ENCODE measurements at regions not wholly inside any gene's neighbourhood (a gene's known extent, or its start where the extent isn't known, plus 50 kb on each side); places are given as distances from the start of the nearest gene placed in this dataset.
"Not testable (repeated sequence)": the region's sequence is repeated elsewhere in the genome, so short reads cannot be mapped to it uniquely, and the experiment has no call there.

- DNase-seq (ENCODE audit: low read depth): no peak
Observed at GRCh38 chr7:113783403-113783802, 135.4 kb downstream of the PPP1R3A start.

GRCh38 chr7:113775804-113776203, 143.0 kb downstream of the PPP1R3A start:
- DNase-seq (ENCODE audit: low read depth): no peak

- DNase-seq (ENCODE audit: low read depth): peak; percentile 2
Observed at GRCh38 chr7:113775401-113775800, 143.4 kb downstream of the PPP1R3A start.

DNA sequence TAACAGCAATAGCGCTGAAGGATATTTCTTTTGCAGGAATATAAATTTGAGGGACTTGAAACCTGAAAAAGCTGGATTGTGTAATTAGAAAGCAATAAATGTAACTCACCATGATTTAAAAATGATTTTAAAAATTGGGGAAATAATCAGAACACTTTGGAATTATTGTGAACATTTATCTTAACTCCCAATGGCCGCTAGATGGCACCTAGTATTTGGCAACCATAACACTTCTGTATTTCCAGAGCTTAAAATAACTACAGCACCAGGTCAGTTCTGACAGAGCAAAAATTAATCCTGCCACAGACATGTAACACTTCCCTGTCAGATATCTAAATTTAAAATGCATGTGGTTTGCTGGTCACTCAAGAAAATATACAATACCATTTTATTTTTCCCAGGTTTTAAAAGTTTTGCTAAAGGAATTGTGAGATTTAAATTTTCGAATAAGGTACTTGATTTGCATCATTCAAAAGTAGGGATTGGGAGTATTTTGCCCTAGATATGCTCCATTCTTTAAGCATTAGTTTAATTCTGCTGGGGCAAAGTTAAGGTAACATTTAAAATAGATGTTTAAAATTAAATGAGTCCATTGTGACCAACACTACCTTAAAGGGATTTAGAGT, 144.5 kb downstream of the PPP1R3A start:
- DNase-seq (ENCODE audit: low read depth): peak; percentile 49

DNA sequence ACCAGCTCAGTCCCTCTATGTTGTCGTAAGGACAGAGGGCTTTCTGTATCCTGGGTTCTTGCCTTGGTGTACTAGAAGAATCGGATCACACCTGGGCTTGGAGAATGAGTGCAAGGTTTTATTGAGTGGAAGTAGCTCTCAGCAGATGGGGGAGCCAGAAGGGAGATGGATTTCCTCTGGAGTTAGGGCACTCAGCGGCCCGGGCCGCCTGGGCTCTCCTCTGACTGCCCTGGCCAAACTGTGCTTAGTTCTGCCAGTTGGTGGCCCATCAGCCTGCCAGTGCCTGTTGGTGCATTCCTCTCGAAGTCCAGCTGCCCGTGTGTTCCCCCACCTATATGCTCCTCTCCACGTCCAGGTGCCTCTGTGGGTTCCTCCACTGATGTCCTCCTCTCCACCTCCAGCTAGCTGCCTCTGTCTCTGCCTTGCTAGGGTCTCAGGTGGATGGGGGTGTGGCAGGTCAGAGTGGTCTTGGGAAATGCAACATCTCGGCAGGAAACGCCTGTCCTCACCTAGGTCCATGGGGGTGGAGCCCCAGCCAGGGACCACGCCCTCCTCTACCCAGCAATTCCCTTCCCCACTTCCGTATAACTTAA, 148.6 kb downstream of the PPP1R3A start:
- DNase-seq (ENCODE audit: low read depth): no peak

GRCh38 chr7:113768387-113768786, 150.4 kb downstream of the PPP1R3A start:
- no peak for DNase-seq (ENCODE audit: low read depth)

DNA sequence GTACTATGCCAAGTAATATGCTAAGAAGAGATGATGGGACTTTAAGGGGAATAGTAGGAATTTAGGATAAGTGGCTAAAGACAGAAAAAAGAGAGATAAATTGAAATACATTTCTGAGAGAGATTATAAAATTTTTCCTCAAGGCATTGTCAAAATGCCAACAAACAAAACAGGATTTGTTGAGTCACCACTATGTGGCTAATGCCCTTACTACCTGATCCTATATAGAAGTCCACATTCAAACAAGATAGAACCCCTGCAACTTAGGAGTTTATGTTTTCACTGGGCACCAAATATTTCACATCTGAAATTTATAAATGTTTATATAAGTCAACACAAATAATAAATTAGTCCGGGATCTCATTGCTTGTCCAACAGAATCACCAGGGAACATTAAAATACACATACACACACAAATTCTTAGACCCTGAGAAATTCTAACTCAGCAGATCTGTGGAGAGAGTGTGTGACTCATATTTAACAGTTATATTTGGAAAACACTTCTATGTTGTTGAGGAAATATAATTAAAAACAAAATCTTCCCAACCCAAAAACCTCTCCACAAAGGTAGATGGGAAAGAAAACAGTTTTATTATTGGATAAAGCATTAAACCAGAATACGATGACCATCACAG, 154.3 kb downstream of the PPP1R3A start:
- DNase-seq (ENCODE audit: low read depth): no peak

DNA sequence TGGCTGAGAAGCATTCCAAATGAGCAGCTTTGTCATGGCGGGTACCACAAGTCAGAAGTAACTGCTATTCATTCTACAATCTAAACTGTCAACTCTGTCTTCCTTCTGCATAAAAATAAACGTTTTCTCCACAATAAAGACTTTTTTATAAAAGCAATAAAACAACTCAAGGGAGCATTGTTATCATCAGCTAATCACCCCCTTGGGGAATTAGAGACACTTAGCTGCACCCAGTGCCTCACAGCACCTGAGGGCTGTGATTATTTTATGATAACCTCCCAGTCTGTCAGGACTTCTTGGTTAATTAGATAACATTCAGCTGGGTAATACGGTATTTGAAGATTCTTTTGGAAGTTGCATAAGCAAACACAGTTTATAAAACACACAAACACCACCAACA, 155.6 kb downstream of the PPP1R3A start:
- no peak for DNase-seq (ENCODE audit: low read depth)

DNA sequence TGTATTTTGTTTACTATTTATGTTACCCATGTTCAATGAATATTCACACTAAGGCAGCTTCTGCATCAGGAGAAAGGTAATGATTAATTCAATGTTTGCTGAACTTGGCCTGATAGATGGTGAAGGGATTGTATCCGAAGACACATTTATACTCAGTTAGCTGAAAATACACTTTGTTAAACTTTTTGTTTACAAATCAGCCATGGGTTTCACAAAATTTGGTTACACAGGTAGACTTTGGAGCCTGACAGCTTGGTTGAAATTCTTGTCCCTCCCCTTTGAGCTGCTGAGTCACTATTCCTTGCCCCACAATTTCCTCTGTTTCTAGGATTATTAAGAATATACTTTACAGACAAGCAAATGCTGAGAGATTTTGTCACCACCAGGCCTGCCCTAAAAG, 162.6 kb downstream of the PPP1R3A start:
- no peak for DNase-seq (ENCODE audit: low read depth)

GRCh38 chr7:113752689-113753088, 166.1 kb downstream of the PPP1R3A start:
- no peak for DNase-seq (ENCODE audit: low read depth)

- no peak for DNase-seq (ENCODE audit: low read depth)
Observed at GRCh38 chr7:113752289-113752688, 166.5 kb downstream of the PPP1R3A start.

- DNase-seq (ENCODE audit: low read depth): no peak
Observed at GRCh38 chr7:113751547-113751946, 167.3 kb downstream of the PPP1R3A start.

GRCh38 chr7:113748385-113748784, 170.4 kb downstream of the PPP1R3A start:
- DNase-seq (ENCODE audit: low read depth): not testable (repeated sequence)

DNA sequence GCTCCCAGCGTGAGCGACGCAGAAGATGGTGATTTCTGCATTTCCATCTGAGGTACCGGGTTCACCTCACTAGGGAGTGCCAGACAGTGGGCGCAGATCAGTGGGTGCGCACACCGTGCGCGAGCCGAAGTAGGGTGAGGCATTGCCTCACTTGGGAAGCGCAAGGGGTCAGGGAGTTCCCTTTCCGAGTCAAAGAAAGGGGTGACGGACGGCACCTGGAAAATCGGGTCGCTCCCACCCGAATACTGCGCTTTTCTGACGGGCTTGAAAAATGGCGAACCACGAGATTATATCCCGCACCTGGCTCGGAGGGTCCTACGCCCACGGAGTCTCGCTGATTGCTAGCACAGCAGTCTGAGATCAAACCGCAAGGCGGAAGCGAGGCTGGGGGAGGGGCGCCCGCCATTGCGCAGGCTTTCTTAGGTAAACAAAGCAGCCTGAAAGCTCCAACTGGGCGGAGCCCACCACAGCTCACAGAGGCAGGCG, 175.8 kb downstream of the PPP1R3A start:
- DNase-seq (ENCODE audit: low read depth): not testable (repeated sequence)

GRCh38 chr7:113742377-113742776, 176.4 kb downstream of the PPP1R3A start:
- DNase-seq (ENCODE audit: low read depth): no peak

- peak; percentile 0 for DNase-seq (ENCODE audit: low read depth)
Observed at GRCh38 chr7:113731571-113731970, 187.2 kb downstream of the PPP1R3A start.

DNA sequence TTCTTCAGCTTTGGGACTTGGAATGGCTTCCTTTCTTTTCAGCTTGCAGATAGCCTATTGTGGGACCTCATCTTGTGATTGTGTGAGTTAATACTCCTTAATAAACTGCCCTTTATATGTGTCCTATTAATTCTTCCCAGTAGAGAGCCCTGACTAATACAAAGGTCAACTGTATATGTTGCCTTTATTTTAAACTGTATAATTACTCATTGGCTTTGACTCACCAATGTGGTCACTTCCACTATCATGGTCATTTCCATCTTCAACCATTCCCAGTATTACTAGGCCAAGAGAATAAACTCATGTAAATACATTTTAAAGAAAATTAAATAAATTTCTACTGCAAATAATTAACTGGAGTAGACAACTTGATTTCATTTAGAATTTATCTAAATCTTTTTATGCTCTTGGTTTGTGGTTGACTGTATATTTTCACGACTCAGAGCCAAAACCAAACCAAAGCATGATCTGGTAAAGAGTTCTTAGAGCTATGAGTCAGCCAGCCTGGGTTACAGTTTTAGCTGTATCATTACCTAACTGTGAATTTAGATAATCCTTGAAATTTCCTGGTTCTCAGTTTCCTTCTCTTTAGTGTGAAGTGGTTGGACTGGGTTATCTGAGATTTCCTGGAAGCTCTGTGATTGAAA, 188.4 kb downstream of the PPP1R3A start:
- DNase-seq (ENCODE audit: low read depth): peak; percentile 59

- DNase-seq (ENCODE audit: low read depth): no peak
Observed at GRCh38 chr7:113727486-113727885, 191.3 kb downstream of the PPP1R3A start.

DNA sequence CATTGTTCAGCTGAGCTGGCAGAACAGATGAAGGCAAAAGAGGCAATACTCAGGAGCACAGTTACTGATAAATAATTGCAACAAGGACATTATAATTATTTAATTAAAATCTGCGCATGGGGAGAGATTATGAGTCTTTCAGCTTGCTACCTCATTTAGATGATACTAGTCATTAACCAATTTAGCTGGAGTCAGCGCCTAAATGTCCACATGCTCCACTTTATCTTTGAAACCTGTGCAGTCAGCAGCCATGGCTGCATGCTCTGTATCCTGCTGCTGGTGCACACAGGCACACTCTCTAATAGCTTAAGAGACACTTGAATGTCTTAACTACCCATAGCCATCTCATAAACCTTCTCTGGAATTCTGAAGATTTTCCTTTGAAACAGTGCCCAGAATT, 196.8 kb downstream of the PPP1R3A start:
- no peak for DNase-seq (ENCODE audit: low read depth)

DNA sequence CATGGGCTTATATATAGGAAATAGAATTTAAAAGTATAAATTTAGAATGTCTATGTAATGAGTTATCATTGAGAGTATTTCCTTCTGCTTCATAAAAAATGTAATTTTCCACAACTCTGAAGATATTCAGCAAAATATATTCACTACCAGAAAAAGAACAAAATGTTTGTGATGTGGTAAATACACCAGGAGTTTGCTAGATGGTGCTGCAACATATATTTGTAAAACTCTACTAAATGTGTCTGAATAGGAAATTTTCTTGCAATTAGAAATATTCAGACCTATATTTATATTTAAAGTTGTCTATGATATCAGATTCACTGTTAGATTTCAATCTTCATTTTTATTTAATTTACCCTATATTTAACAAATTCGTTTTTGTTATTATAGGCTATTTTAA, 201.1 kb downstream of the PPP1R3A start:
- no peak for DNase-seq (ENCODE audit: low read depth)

- DNase-seq (ENCODE audit: low read depth): no peak
Observed at GRCh38 chr7:113715981-113716856, 202.6 kb downstream of the PPP1R3A start.

- no peak for DNase-seq (ENCODE audit: low read depth)
Observed at GRCh38 chr7:113715262-113715661, 203.5 kb downstream of the PPP1R3A start.
